ENCODE measurements at regions not wholly inside any gene's neighbourhood (a gene's known extent, or its start where the extent isn't known, plus 50 kb on each side); places are given as distances from the start of the nearest gene placed in this dataset.

DNA sequence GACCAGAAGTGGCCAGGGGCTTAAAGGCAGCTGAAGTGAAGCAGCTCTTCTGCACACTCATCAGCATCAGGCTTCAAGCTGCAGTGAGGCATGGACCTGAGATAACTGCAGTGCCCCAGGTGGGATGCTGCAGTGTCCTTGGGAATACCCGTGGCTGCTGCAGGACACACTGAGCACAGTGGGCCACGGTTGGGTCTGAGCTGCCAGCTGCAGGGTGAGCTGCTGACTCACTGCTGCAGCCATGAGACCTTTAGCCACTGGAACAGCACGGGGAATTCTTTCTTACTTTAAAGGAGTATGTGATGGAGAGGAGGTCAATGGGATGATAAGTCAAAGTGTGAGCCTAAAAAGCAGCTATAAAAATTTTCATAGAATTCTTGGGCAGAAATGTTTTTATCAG, 102.1 kb downstream of the XCL2 start:
- no peak for DNase-seq (ENCODE audit: low spot score)
- Mint-ChIP-seq H3K4me3 (ENCODE audit: unreplicated experiment) (no peak overlapping the region), H3K27ac (ENCODE audit: unreplicated experiment) (no peak overlapping the region), H3K27me3 (ENCODE audit: unreplicated experiment) (peaks cover 3% of the 10 kb centered on the region), H3K36me3 (ENCODE audit: low read depth, unreplicated experiment) (no peaks in the 10 kb centered on the region), H3K9me3 (ENCODE audit: unreplicated experiment) (no peaks in the 10 kb centered on the region), H3K4me1 (ENCODE audit: unreplicated experiment) (no peaks in the 10 kb centered on the region)
- TF ChIP-seq, protein P1, sequence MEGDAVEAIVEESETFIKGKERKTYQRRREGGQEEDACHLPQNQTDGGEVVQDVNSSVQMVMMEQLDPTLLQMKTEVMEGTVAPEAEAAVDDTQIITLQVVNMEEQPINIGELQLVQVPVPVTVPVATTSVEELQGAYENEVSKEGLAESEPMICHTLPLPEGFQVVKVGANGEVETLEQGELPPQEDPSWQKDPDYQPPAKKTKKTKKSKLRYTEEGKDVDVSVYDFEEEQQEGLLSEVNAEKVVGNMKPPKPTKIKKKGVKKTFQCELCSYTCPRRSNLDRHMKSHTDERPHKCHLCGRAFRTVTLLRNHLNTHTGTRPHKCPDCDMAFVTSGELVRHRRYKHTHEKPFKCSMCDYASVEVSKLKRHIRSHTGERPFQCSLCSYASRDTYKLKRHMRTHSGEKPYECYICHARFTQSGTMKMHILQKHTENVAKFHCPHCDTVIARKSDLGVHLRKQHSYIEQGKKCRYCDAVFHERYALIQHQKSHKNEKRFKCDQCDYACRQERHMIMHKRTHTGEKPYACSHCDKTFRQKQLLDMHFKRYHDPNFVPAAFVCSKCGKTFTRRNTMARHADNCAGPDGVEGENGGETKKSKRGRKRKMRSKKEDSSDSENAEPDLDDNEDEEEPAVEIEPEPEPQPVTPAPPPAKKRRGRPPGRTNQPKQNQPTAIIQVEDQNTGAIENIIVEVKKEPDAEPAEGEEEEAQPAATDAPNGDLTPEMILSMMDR (IDR thresholded peaks at IDR 0.05; ENCODE audit: unreplicated experiment): no peak

DNA sequence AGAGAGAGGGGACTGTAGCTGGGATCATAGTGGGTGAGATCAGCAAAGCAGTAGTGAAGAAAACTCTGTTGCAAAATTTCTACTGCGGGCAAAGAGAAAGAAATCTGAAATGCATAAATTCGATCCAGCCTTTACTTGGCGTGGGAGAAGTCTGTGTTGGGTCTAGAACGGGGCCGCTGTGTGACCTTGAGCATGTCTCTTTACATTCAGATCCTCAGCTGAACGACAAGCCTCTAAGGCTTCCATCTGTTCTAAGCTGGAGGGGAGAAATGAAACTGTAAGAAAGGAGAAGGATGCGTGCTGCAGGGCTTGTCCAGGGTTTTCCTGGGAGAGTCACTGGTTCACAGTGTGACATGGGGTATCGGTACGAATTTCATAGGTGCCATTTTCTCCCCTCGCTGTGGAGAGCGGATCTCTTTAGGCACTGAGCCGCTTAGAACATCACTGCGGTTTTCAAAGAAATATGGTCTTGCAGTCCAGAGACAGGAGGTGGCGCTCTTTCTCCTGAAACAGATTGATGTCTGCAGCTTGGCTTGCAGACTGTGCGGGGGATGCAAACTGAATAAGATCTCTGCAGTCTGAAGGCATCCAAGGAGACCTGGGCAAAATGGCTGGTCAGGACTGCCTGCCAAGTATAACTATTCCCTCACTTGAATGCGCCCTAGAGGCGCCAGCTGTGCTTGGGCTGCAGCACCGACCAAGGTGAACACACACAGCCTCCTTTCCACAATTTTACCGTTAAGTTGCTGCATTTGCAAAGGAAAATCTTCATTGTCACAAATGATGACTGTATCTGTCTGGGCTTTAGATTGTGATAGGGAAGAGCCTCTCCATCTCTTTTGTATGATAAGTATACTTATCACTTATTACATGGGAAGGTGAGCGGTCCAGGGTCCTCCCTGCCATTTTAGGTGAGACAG, 104.1 kb downstream of the XCL2 start:
- Mint-ChIP-seq H3K4me3 (ENCODE audit: unreplicated experiment) (no peak overlapping the region), H3K36me3 (ENCODE audit: low read depth, unreplicated experiment) (no peaks in the 10 kb centered on the region), H3K4me1 (ENCODE audit: unreplicated experiment) (no peaks in the 10 kb centered on the region), H3K27ac (ENCODE audit: unreplicated experiment) (no peak overlapping the region), H3K9me3 (ENCODE audit: unreplicated experiment) (no peaks in the 10 kb centered on the region), H3K27me3 (ENCODE audit: unreplicated experiment) (peaks cover 3% of the 10 kb centered on the region)
- TF ChIP-seq, protein P1 (IDR thresholded peaks at IDR 0.05; ENCODE audit: unreplicated experiment): peak; percentile 59
- peak; percentile 82 for DNase-seq (ENCODE audit: low spot score)

DNA sequence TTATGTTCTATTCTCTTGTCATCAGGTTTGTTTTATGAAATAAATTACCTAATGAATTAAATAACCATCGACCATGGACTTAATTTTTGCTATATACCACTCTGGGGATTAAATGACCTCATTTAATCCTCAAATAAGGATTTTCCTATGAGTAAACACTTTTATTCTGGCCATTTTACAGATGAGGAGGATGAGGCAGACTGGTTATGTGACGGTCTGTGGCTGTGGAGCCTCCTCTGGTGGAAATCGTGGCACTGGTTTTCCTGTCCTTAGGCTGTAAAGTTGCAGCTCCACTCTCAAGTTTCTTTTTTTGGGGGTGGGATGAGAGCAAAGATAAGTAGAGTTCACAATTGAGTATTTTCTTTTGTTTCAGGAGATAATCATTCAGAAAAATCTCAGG, 105.2 kb downstream of the XCL2 start:
- H3K9me3 Mint-ChIP-seq (ENCODE audit: unreplicated experiment): no peaks in the 10 kb centered on the region
- no peak for DNase-seq (ENCODE audit: low spot score)
- no peak overlapping the region for H3K27ac Mint-ChIP-seq (ENCODE audit: unreplicated experiment)
- H3K27me3 Mint-ChIP-seq (ENCODE audit: unreplicated experiment): peaks cover 3% of the 10 kb centered on the region
- no peaks in the 10 kb centered on the region for H3K36me3 Mint-ChIP-seq (ENCODE audit: low read depth, unreplicated experiment)
- no peaks in the 10 kb centered on the region for H3K4me1 Mint-ChIP-seq (ENCODE audit: unreplicated experiment)
- H3K4me3 Mint-ChIP-seq (ENCODE audit: unreplicated experiment): no peak overlapping the region
- TF ChIP-seq, protein P1 (IDR thresholded peaks at IDR 0.05; ENCODE audit: unreplicated experiment): no peak

DNA sequence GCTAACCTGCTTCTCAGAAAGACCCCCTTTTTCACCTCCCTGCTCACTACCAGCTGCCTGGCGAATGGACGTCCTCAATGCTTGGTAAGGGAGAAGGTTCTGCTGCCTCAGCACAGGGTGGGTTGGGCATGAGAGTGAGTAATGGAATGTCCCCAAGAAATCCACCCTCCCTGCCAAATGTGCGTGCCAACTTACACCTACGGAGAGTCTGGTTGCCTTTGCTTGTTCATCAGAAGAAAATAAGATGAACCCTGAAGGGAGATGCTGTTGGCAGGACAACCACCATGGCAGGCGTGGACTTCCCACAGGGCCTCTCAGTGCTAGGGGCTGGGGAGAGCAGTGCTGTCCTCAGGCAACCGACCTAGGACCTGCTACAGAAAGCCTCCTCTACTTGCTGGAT, 106.0 kb downstream of the XCL2 start:
- Mint-ChIP-seq H3K27ac (ENCODE audit: unreplicated experiment) (no peak overlapping the region), H3K36me3 (ENCODE audit: low read depth, unreplicated experiment) (no peaks in the 10 kb centered on the region), H3K27me3 (ENCODE audit: unreplicated experiment) (peaks cover 3% of the 10 kb centered on the region), H3K4me1 (ENCODE audit: unreplicated experiment) (no peaks in the 10 kb centered on the region), H3K4me3 (ENCODE audit: unreplicated experiment) (no peak overlapping the region), H3K9me3 (ENCODE audit: unreplicated experiment) (no peaks in the 10 kb centered on the region)
- DNase-seq (ENCODE audit: low spot score): no peak
- TF ChIP-seq, protein P1 (IDR thresholded peaks at IDR 0.05; ENCODE audit: unreplicated experiment): no peak

DNA sequence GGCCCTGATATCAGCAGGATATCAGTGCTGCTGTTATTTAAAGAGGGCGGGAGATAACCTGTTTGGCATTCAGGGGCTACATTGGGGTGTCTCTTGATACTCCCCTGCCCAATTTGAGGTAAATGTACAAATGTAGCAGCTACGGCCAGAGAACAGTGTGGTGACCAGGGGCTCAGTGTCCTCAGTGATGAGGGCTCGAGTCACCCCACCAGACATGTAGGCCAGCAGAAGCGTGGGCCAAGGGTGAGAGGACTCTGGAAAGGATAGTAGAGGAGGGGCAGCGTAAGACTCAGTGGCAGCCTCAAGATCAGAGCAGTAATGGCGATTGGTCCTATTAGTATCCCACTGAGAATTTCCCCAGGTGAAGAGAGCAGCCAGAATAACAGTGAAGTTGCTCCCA, 108.4 kb downstream of the XCL2 start:
- no peaks in the 10 kb centered on the region for H3K36me3 Mint-ChIP-seq (ENCODE audit: low read depth, unreplicated experiment)
- H3K9me3 Mint-ChIP-seq (ENCODE audit: unreplicated experiment): no peaks in the 10 kb centered on the region
- no peak overlapping the region for H3K4me3 Mint-ChIP-seq (ENCODE audit: unreplicated experiment)
- TF ChIP-seq, protein P1 (IDR thresholded peaks at IDR 0.05; ENCODE audit: unreplicated experiment): no peak
- no peak for DNase-seq (ENCODE audit: low spot score)
- no peaks in the 10 kb centered on the region for H3K4me1 Mint-ChIP-seq (ENCODE audit: unreplicated experiment)
- peaks cover 2% of the 10 kb centered on the region for H3K27me3 Mint-ChIP-seq (ENCODE audit: unreplicated experiment)
- no peak overlapping the region for H3K27ac Mint-ChIP-seq (ENCODE audit: unreplicated experiment)
